Ascending aorta (tissue), 2 donors: ENCODE measurements at regions not wholly inside any gene's neighbourhood (a gene's known extent, or its start where the extent isn't known, plus 50 kb on each side); places are given as distances from the start of the nearest gene placed in this dataset.

Experiments
- DNase-seq, 2 donors: peaks; one replicate each; pipeline ENCODE4 v3.0.0-alpha.2; 2019; ENCODE audit warnings: low spot score in 2 of 2
- H3K27ac ChIP-seq, 2 donors: fragments of 200-600 bp; sonication (generic); one replicate each; pipeline ENCODE4 v1.5.1; 2016 to 2017; ENCODE audit warnings: mild to moderate bottlenecking in 1 of 2
- H3K27me3 ChIP-seq: fragments of 200-600 bp; sonication (generic); one replicate; pipeline ENCODE4 v1.5.1; 2017
- H3K36me3 ChIP-seq, 2 donors: fragments of 200-600 bp; sonication (generic); one replicate each; pipeline ENCODE4 v1.5.1; 2016
- H3K4me1 ChIP-seq, 2 donors: fragments of 200-600 bp; sonication (generic); one replicate each; pipeline ENCODE4 v1.5.1; 2016 to 2017; ENCODE audit warnings: mild to moderate bottlenecking in 1 of 2
- H3K4me3 ChIP-seq, 2 donors: fragments of 200-600 bp; sonication (generic); one replicate each; pipeline ENCODE4 v1.5.1; 2016 to 2017; ENCODE audit warnings: mild to moderate bottlenecking in 1 of 2
- H3K9me3 ChIP-seq, 2 donors: fragments of 200-600 bp; sonication (generic); one replicate each; pipeline ENCODE4 v1.5.1; 2016
- intact Hi-C: fragments of 100-400 bp; cut with DNase I; formaldehyde crosslinking; loops from one replicate; pipeline ENCODE4 v1.15.1; 2023
- TF ChIP-seq, protein P1 (sequence below), 3 experiments: fragments of 200-600 bp in 2 of 3; fragments of 450-650 bp in 1 of 3; sonication (generic) in 2 of 3; IDR thresholded peaks; one replicate each; pipeline ENCODE4 v1.5.1; 2016 to 2019; ENCODE audit warnings: antibody characterized with exemption in 3 of 3, mild to moderate bottlenecking in 1 of 3, moderate library complexity in 1 of 3

DNA sequence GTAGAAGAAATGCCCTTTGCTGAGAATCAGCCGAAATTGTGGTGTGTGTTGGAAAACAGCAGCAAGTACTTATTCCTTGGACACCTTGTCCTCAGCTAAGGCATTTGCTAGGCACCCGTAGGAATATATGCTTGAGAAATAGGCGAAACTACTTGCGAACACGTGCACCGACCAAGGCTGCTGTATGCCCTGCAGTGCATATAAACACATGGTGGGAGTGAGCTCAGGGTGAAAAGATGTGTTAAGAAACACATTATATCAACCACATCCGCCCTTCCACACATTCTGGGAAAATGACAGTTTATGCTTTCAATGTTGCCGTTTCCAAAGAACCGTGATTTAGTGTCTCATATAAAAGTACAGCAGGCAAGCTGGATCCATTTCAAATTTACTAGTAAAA, 199.2 kb downstream of the JCAD start:
- no peak for DNase-seq
- Histone ChIP-seq H3K4me3 (no peak overlapping the region), H3K27ac (peak overlapping the region; percentile 66 to 68), H3K36me3 (no peaks in the 10 kb centered on the region), H3K27me3 (no peaks in the 10 kb centered on the region), H3K9me3 (no peaks in the 10 kb centered on the region), H3K4me1 (peaks cover 9 to 16% of the 10 kb centered on the region in 2 donors)
- intact Hi-C loops, result loop anchor here (1.0 kb wide), 1 partner anchor 15 kb away; no protein-coding TSS in a partner anchor
- TF ChIP-seq, protein P1, sequence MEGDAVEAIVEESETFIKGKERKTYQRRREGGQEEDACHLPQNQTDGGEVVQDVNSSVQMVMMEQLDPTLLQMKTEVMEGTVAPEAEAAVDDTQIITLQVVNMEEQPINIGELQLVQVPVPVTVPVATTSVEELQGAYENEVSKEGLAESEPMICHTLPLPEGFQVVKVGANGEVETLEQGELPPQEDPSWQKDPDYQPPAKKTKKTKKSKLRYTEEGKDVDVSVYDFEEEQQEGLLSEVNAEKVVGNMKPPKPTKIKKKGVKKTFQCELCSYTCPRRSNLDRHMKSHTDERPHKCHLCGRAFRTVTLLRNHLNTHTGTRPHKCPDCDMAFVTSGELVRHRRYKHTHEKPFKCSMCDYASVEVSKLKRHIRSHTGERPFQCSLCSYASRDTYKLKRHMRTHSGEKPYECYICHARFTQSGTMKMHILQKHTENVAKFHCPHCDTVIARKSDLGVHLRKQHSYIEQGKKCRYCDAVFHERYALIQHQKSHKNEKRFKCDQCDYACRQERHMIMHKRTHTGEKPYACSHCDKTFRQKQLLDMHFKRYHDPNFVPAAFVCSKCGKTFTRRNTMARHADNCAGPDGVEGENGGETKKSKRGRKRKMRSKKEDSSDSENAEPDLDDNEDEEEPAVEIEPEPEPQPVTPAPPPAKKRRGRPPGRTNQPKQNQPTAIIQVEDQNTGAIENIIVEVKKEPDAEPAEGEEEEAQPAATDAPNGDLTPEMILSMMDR (IDR thresholded peaks at IDR 0.05), result no peak

DNA sequence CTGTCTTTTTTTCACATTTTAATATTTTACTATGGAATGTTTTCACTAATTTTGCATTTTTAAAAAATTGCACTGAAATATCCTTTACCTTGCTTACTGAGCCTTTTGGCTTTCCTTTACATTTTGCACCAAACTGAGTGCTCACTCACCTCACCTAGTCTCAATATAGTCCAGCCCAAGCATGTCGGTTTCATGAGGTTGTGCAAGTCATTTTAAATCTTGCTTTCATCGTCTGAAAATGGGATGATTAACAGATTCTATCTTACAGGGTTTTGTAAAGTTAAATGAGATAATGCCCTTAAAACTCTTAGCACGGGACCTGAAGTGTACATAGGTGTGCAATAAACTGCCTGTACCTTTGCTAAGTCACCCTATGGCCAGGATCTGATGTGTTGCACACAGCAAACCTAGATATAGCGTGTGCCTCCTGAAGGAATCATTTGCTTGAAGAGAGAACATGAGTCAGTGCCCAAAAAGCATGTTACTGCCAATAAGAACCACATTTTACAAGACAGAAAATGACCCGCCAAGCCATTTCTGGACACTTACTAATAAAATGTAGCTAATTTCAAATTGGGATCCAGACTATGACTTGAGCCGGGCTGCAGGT, 199.8 kb downstream of the JCAD start:
- Histone ChIP-seq H3K27me3 (no peaks in the 10 kb centered on the region), H3K4me1 (peaks cover 9 to 16% of the 10 kb centered on the region in 2 donors), H3K27ac (peak overlapping the region; percentile 66 to 68), H3K9me3 (no peaks in the 10 kb centered on the region), H3K4me3 (no peak overlapping the region), H3K36me3 (no peaks in the 10 kb centered on the region)
- intact Hi-C loops, result loop anchor here (1.0 to 5.0 kb wide), 5 partner anchors 16 to 143 kb away; no protein-coding TSS in a partner anchor
- DNase-seq, result peak in 1 of 2 donors; percentile 72
- TF ChIP-seq, protein P1 (IDR thresholded peaks at IDR 0.05), result no peak

DNA sequence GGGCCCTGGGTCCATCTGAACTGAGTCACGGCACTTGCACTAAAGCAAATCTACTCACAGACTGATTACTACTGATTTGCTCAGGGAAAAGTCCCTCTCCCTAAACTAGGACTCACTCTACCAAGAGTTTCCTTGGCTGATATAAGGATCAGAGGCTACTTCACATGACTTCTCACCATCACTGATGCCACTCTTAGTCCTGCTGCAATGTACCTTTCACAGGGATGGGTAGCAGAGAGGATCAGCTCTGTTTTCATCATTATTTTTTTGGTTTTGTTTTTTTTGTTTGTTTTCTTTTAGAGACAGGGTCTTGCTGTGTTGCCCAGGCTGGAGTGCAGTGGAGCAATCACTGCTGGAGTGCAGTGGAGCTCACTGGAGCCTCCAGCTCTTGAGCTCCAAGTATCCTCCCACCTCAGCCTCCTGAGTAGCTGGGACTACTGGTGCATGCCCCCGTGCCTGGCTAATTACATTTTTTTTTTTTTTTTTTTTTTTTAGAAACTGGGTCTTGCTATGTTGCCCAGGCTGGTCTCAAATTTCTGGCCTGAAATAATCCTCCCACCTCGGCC, 200.6 kb downstream of the JCAD start:
- Histone ChIP-seq H3K4me3 (peak overlapping the region in 1 of 2 donors; percentile 15), H3K9me3 (no peaks in the 10 kb centered on the region), H3K4me1 (peaks cover 9 to 16% of the 10 kb centered on the region in 2 donors), H3K36me3 (no peaks in the 10 kb centered on the region), H3K27me3 (no peaks in the 10 kb centered on the region), H3K27ac (peak overlapping the region; percentile 66 to 68)
- intact Hi-C loops, result loop anchor here (1.0 to 5.0 kb wide), 5 partner anchors 38 to 144 kb away; no protein-coding TSS in a partner anchor
- DNase-seq, result no peak
- TF ChIP-seq, protein P1 (IDR thresholded peaks at IDR 0.05), result no peak

DNA sequence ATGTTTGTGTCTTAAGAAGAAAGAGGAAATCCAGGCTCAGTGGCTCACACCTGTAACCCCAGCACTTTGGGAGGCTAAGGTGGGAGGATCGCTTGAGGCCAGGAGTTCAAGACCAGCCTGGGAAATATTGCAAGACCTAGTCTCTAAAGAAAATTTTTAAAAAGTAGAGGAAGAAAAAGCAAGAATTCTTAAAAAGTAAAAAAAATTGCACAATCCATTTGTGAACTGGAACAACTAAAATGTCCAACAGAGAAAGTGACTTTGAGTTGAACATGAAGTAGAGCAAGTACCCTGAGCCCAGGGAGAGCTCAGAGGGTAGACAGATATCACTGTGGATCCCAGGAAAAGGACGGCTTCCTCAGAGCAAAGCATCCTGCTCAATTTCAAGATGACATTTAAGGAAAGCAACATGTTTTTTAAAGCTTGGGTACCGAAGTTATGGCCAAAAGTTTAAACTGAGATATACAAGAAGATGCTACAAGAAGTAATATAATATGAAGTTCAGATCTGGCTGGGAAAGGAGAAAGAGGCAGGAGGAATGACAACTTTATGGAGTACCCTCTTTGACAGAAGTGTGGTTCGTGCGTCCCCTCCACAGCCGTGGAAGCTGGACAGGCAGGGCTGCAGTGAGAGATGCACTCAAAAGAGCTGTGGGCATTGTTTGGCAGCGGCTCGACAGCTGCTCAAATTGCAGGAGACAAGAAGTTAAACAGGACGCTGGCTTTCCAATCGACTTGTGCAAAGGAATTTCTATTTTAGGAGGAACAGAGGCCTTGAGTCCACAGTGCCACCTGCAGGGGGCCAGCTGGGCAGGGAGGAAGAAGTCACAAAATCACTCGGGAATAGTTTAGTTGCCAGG, 201.3 kb downstream of the JCAD start:
- Histone ChIP-seq H3K9me3 (no peaks in the 10 kb centered on the region), H3K27ac (peak overlapping the region; percentile 66 to 68), H3K4me1 (peaks cover 9 to 16% of the 10 kb centered on the region in 2 donors), H3K36me3 (no peaks in the 10 kb centered on the region), H3K4me3 (peak overlapping the region in 1 of 2 donors; percentile 15), H3K27me3 (no peaks in the 10 kb centered on the region)
- intact Hi-C loops, result loop anchor here (1.0 to 5.0 kb wide), 5 partner anchors 39 to 144 kb away; no protein-coding TSS in a partner anchor
- DNase-seq, result peak in 1 of 2 donors; percentile 91
- TF ChIP-seq, protein P1 (IDR thresholded peaks at IDR 0.05), result peak; percentile 65 to 84 (median 81)

DNA sequence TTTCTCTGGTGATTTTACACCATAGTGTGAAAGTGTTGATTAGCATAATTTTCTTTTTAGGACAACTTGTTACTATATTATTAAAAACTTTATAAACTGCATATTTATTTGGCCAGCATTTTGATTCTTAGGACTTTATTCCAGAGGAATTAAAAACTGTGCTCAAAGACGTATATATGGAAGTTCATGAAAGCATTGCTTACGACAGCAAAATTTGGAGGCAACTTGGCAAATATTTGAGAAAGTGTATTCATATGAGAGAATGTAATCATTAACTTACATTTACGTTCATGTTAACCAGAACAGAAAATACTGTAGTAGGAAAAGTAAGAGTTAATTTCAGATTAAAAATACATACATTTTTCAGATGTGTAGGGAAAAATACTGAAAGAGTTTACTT, 203.1 kb downstream of the JCAD start:
- Histone ChIP-seq H3K27ac (no peak overlapping the region), H3K36me3 (no peaks in the 10 kb centered on the region), H3K4me3 (no peak overlapping the region), H3K27me3 (no peaks in the 10 kb centered on the region), H3K4me1 (peaks cover 9 to 10% of the 10 kb centered on the region in 2 donors), H3K9me3 (no peaks in the 10 kb centered on the region)
- no peak for DNase-seq
- intact Hi-C loops, result loop anchor here (5.0 kb wide), 3 partner anchors 44 to 146 kb away; no protein-coding TSS in a partner anchor
- TF ChIP-seq, protein P1 (IDR thresholded peaks at IDR 0.05), result no peak
